ENCODE measurements at regions not wholly inside any gene's neighbourhood (a gene's known extent, or its start where the extent isn't known, plus 50 kb on each side); places are given as distances from the start of the nearest gene placed in this dataset.
A peak's percentile ranks its signal among the peaks of the same experiment; 100 is the strongest.

DNA sequence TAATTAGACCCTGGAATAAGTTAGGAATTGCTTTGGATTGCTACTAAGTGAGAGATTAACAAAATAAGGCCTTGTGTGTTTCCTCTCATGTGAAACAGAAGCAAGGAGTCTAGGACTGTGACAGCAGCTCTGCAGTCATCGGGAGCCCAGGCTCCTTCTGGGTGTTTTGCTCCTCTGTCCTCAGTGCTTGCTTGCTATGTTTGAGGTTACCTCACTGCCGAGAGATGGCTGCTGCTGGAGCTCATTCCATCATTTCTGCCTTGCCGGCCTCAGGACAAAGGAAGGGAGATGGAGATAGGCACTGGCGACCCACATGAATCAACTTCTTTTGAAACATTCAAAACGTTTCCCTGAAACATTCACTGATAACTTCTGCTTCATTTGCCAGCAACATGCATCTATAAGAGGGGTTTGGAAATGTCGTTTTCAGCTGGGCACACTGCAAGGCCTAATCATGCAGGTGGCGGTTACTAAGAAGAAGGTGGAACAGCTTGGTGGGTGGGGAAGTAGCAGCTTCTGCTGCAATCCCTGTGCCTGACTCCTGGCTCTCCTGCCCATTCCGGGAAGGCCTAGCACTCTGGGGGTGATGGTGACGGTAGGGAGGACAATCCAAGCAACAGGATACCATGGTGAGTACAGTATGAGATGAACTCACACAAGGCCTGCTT lies 77.2 kb upstream of the CD180 start:
- H3K36me3 ChIP-seq (ENCODE audit: control insufficient read depth in 2 of 2, insufficient read depth in 2 of 2, low read length in 1 of 2), result no peaks in the 10 kb centered on the region
- H3K27ac ChIP-seq (ENCODE audit: low read depth in 2 of 2, low read length in 1 of 2), result no peak overlapping the region
- H3K9me3 ChIP-seq (ENCODE audit: control insufficient read depth in 2 of 2, insufficient read depth in 1 of 2, low read depth in 1 of 2, low read length in 1 of 2), result peaks cover 0 to 3% of the 10 kb centered on the region in 2 donors
- H3K27me3 ChIP-seq (ENCODE audit: control insufficient read depth in 1 of 2, insufficient read depth in 2 of 2, low read length in 2 of 2), result no peaks in the 10 kb centered on the region
- H3K4me3 ChIP-seq (ENCODE audit: low read depth in 1 of 2, low read length in 2 of 2), result no peak overlapping the region
- WGBS, 2 donors, result 90 to 91% methylated on average over 9 of the region's 9 CpGs
- H3K4me1 ChIP-seq (ENCODE audit: control insufficient read depth in 2 of 2, insufficient read depth in 2 of 2, low read length in 1 of 2), result peaks cover 0 to 4% of the 10 kb centered on the region in 2 donors

GRCh38 chr5:67272453-67273130 lies 76.0 kb upstream of the CD180 start:
- H3K4me1 ChIP-seq (ENCODE audit: control insufficient read depth in 2 of 2, insufficient read depth in 2 of 2, low read length in 1 of 2), result peaks cover 0 to 10% of the 10 kb centered on the region in 2 donors
- no peaks in the 10 kb centered on the region for H3K27me3 ChIP-seq (ENCODE audit: control insufficient read depth in 1 of 2, insufficient read depth in 2 of 2, low read length in 2 of 2)
- H3K27ac ChIP-seq (ENCODE audit: low read depth in 2 of 2, low read length in 1 of 2), result peak overlapping the region; percentile 42 to 47
- H3K36me3 ChIP-seq (ENCODE audit: control insufficient read depth in 2 of 2, insufficient read depth in 2 of 2, low read length in 1 of 2), result no peaks in the 10 kb centered on the region
- H3K4me3 ChIP-seq (ENCODE audit: low read depth in 1 of 2, low read length in 2 of 2), result no peak overlapping the region
- H3K9me3 ChIP-seq (ENCODE audit: control insufficient read depth in 2 of 2, insufficient read depth in 1 of 2, low read depth in 1 of 2, low read length in 1 of 2), result no peaks in the 10 kb centered on the region
- 37 to 57% methylated on average over 7 of the region's 7 CpGs for WGBS, 2 donors

DNA sequence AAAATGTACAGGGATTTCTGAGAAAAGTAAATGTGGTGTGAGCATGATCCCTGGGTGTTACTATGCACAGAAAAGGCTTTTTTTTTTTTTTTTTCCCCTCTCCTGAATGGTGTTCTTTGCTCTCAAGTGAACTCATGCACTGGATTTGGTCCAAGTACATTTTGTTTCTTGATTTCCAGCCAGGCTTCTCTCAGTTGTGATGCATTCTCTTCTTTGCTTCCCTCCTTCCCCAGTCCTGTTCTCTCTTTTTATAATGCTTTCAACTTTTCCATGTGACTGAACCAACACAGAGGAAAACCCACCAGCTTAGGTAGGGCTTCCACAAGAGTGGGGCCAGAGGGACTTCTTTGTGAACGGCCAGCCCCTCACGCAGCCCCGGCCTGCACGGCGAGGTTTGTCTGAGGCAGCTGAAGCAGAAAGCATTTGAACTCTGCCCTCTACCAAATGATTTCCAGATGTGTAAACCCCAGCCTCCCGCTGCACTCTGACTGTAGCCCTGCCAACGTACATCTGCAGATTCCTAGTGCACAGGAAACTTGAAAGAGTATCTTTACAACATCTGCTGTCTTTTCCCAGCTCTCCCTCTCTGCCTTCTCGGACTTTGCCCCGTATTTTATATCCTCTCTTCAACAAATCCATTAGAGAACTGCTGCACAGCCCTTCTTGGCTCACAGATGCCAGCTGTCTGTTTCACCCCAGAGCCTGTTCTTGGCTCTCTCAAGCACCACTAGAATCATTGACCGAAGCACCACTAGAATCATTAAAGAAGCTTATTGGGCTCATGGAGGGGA lies 71.8 kb upstream of the CD180 start:
- H3K4me1 ChIP-seq (ENCODE audit: control insufficient read depth in 2 of 2, insufficient read depth in 2 of 2, low read length in 1 of 2), result peaks cover 0 to 14% of the 10 kb centered on the region in 2 donors
- no peaks in the 10 kb centered on the region for H3K27me3 ChIP-seq (ENCODE audit: control insufficient read depth in 1 of 2, insufficient read depth in 2 of 2, low read length in 2 of 2)
- no peak overlapping the region for H3K4me3 ChIP-seq (ENCODE audit: low read depth in 1 of 2, low read length in 2 of 2)
- WGBS, 2 donors, result 12 to 18% methylated on average over 10 of the region's 10 CpGs
- peak overlapping the region; percentile 95 for H3K27ac ChIP-seq (ENCODE audit: low read depth in 2 of 2, low read length in 1 of 2)
- no peaks in the 10 kb centered on the region for H3K9me3 ChIP-seq (ENCODE audit: control insufficient read depth in 2 of 2, insufficient read depth in 1 of 2, low read depth in 1 of 2, low read length in 1 of 2)
- no peaks in the 10 kb centered on the region for H3K36me3 ChIP-seq (ENCODE audit: control insufficient read depth in 2 of 2, insufficient read depth in 2 of 2, low read length in 1 of 2)

- Histone ChIP-seq H3K4me3 (ENCODE audit: low read depth in 1 of 2, low read length in 2 of 2) (no peak overlapping the region), H3K36me3 (ENCODE audit: control insufficient read depth in 2 of 2, insufficient read depth in 2 of 2, low read length in 1 of 2) (no peaks in the 10 kb centered on the region), H3K9me3 (ENCODE audit: control insufficient read depth in 2 of 2, insufficient read depth in 1 of 2, low read depth in 1 of 2, low read length in 1 of 2) (no peaks in the 10 kb centered on the region), H3K4me1 (ENCODE audit: control insufficient read depth in 2 of 2, insufficient read depth in 2 of 2, low read length in 1 of 2) (peaks cover 0 to 14% of the 10 kb centered on the region in 2 donors), H3K27ac (ENCODE audit: low read depth in 2 of 2, low read length in 1 of 2) (peak overlapping the region; percentile 95), H3K27me3 (ENCODE audit: control insufficient read depth in 1 of 2, insufficient read depth in 2 of 2, low read length in 2 of 2) (no peaks in the 10 kb centered on the region)
- 32 to 33% methylated on average over 7 of the region's 7 CpGs for WGBS, 2 donors
These were observed 71.1 kb upstream of the CD180 start for GRCh38 chr5:67267512-67268216.

DNA sequence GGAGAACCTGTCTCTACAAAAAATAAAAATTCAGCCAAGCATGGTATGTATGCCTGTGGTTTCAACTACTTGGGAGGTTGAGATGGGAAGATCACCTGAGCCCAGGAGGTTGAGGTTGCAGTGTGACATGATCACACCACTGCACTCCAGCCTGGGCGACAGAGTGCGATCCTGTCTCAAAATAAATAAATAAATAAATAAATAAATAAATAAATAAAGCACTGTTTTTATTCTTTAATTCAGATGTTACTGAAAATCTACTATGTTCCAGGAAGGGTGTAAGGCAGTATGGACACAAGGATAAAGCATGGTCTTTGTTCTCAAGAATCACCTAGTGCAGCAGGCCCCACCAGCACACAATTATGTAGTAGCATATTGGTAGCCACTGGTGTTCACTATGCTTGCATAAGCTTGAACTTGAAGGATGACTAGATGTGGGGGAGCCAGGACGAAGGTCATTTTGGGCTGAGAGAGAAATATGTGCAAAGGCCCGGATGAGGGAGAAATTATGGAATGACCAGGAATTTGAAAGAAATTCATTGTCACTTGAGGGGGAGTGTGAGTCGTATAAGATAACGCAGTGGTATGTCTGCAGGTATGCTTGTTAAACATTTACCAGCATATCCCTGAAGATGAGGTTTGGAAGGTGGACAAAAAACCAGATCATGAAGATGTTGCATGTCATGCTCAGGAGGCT lies 70.2 kb upstream of the CD180 start:
- peak overlapping the region; percentile 95 for H3K27ac ChIP-seq (ENCODE audit: low read depth in 2 of 2, low read length in 1 of 2)
- H3K27me3 ChIP-seq (ENCODE audit: control insufficient read depth in 1 of 2, insufficient read depth in 2 of 2, low read length in 2 of 2), result no peaks in the 10 kb centered on the region
- no peak overlapping the region for H3K4me3 ChIP-seq (ENCODE audit: low read depth in 1 of 2, low read length in 2 of 2)
- WGBS, 2 donors, result 94 to 96% methylated on average over 6 of the region's 6 CpGs
- H3K36me3 ChIP-seq (ENCODE audit: control insufficient read depth in 2 of 2, insufficient read depth in 2 of 2, low read length in 1 of 2), result no peaks in the 10 kb centered on the region
- no peaks in the 10 kb centered on the region for H3K9me3 ChIP-seq (ENCODE audit: control insufficient read depth in 2 of 2, insufficient read depth in 1 of 2, low read depth in 1 of 2, low read length in 1 of 2)
- peaks cover 0 to 14% of the 10 kb centered on the region in 2 donors for H3K4me1 ChIP-seq (ENCODE audit: control insufficient read depth in 2 of 2, insufficient read depth in 2 of 2, low read length in 1 of 2)

DNA sequence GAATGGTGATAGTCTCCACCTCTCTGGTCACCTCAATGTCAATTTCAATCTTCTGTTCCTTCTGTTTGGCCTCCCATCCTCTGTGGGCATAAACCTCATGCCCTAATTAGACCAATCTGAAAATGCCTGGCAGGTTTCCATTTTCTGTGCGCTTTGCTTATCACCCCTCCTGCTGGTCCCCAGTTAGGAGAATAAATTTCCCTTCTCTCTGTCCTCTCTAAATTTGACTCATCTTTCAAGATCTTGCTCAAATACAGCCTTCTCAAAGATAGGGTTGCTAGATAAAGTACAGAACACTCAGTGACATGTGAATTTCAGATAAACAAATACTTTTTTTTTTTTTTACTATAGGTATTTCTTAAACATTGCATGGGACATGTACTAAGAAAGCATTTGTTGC lies 69.4 kb upstream of the CD180 start:
- H3K9me3 ChIP-seq (ENCODE audit: control insufficient read depth in 2 of 2, insufficient read depth in 1 of 2, low read depth in 1 of 2, low read length in 1 of 2), result no peaks in the 10 kb centered on the region
- WGBS, 2 donors, result 81 to 93% methylated on average over 1 of the region's 1 CpG
- H3K27me3 ChIP-seq (ENCODE audit: control insufficient read depth in 1 of 2, insufficient read depth in 2 of 2, low read length in 2 of 2), result no peaks in the 10 kb centered on the region
- no peak overlapping the region for H3K27ac ChIP-seq (ENCODE audit: low read depth in 2 of 2, low read length in 1 of 2)
- H3K4me3 ChIP-seq (ENCODE audit: low read depth in 1 of 2, low read length in 2 of 2), result no peak overlapping the region
- peaks cover 0 to 14% of the 10 kb centered on the region in 2 donors for H3K4me1 ChIP-seq (ENCODE audit: control insufficient read depth in 2 of 2, insufficient read depth in 2 of 2, low read length in 1 of 2)
- H3K36me3 ChIP-seq (ENCODE audit: control insufficient read depth in 2 of 2, insufficient read depth in 2 of 2, low read length in 1 of 2), result no peaks in the 10 kb centered on the region

DNA sequence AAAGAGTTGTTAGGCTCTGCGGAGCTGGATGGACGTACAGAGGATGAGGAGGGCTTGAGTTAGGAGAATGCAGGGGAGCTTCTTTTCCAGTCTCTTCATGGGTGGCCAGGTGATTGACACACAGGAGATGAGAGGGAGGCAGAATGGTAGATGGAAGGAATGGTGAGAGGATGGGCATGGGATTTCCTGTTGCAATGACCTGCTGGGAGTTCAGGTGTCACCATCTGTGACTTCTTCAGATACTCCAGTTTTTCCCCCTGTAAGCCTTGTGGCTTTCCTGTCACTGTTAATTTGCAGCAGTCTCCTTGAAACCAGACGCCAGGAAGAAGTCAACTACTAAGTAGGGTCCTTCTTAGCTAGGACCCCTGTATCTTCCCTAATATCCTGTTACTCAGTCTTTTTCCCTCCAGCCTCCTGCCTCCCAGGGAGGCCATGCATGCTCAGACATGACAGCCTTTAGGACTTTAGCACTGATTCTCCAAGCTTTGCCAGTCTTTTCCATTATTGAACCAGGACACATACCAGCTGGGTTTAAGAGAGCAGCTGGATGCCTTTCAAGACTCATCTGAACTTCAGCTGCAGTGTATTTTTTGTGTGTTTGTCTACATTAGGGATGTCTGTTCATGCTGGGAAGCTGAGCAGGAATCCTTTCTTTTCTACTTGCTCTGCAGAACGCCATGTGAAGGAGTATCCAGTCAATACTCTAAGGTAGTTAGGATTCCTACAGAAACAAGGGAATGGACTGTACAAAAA lies 67.2 kb upstream of the CD180 start:
- Histone ChIP-seq H3K9me3 (ENCODE audit: control insufficient read depth in 2 of 2, insufficient read depth in 1 of 2, low read depth in 1 of 2, low read length in 1 of 2) (no peaks in the 10 kb centered on the region), H3K36me3 (ENCODE audit: control insufficient read depth in 2 of 2, insufficient read depth in 2 of 2, low read length in 1 of 2) (no peaks in the 10 kb centered on the region), H3K27me3 (ENCODE audit: control insufficient read depth in 1 of 2, insufficient read depth in 2 of 2, low read length in 2 of 2) (no peaks in the 10 kb centered on the region), H3K4me3 (ENCODE audit: low read depth in 1 of 2, low read length in 2 of 2) (no peak overlapping the region), H3K27ac (ENCODE audit: low read depth in 2 of 2, low read length in 1 of 2) (no peak overlapping the region), H3K4me1 (ENCODE audit: control insufficient read depth in 2 of 2, insufficient read depth in 2 of 2, low read length in 1 of 2) (peaks cover 0 to 10% of the 10 kb centered on the region in 2 donors)
- WGBS, 2 donors, result 88 to 91% methylated on average over 4 of the region's 4 CpGs

DNA sequence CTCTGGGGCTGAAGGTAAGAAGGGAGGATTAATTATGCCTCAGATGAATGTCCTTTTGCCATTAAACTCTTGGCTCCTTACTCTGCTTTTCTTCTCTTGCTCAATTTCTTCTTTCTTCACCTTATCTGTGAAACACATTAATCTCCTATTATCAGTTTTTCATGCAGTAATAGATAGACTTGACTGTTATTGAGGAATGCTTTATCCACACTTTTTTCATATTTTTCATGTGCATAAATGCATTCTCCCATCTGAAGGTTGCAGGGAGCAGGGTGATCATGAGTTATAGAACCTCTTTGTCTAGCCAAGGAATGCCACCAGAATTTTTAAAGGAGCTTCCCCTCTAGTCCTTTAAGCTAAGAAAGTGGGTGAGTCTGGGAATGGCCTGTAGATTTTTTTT lies 66.4 kb upstream of the CD180 start:
- Histone ChIP-seq H3K27me3 (ENCODE audit: control insufficient read depth in 1 of 2, insufficient read depth in 2 of 2, low read length in 2 of 2) (no peaks in the 10 kb centered on the region), H3K27ac (ENCODE audit: low read depth in 2 of 2, low read length in 1 of 2) (no peak overlapping the region), H3K36me3 (ENCODE audit: control insufficient read depth in 2 of 2, insufficient read depth in 2 of 2, low read length in 1 of 2) (no peaks in the 10 kb centered on the region), H3K4me3 (ENCODE audit: low read depth in 1 of 2, low read length in 2 of 2) (no peak overlapping the region), H3K9me3 (ENCODE audit: control insufficient read depth in 2 of 2, insufficient read depth in 1 of 2, low read depth in 1 of 2, low read length in 1 of 2) (no peaks in the 10 kb centered on the region), H3K4me1 (ENCODE audit: control insufficient read depth in 2 of 2, insufficient read depth in 2 of 2, low read length in 1 of 2) (peaks cover 0 to 7% of the 10 kb centered on the region in 2 donors)
